A549 (cell line): ENCODE measurements at regions not wholly inside any gene's neighbourhood (a gene's known extent, or its start where the extent isn't known, plus 50 kb on each side); places are given as distances from the start of the nearest gene placed in this dataset.

ENCODE experiments used
- BCL3 ChIP-seq: fragments of >200 bp; sonication (Bioruptor Twin); formaldehyde crosslinking; IDR thresholded peaks from 3 replicates; pipeline ENCODE4 v1.6.1; 2016
- CTCF ChIP-seq: fragments of >200 bp; sonication (Bioruptor Twin); formaldehyde crosslinking; IDR thresholded peaks from 3 replicates; pipeline ENCODE4 v1.5.1; 2016
- EP300 ChIP-seq, 2 experiments: fragments of >200 bp; sonication (Bioruptor Twin); formaldehyde crosslinking; IDR thresholded peaks; 2 replicates in 1 of 2; 3 replicates in 1 of 2; pipeline ENCODE4 v1.6.1; 2016 to 2017
- HDAC2 ChIP-seq: fragments of 200-600 bp; sonication (generic); IDR thresholded peaks from 2 replicates; pipeline ENCODE4 v1.6.1; 2016
- POLR2A ChIP-seq: IDR thresholded peaks from 2 replicates; pipeline ENCODE4 v1.6.1; 2012; ENCODE audit warnings: mild to moderate bottlenecking, low read length
- REST ChIP-seq: fragments of 200-600 bp; sonication (generic); IDR thresholded peaks from 2 replicates; pipeline ENCODE4 v1.6.1; 2016; ENCODE audit warnings: antibody characterized with exemption, mild to moderate bottlenecking, moderate library complexity
- RNF2 ChIP-seq: fragments of 200-600 bp; sonication (generic); IDR thresholded peaks from 2 replicates; pipeline ENCODE4 v1.6.1; 2016; ENCODE audit warnings: low read depth, mild to moderate bottlenecking, antibody characterized with exemption, moderate library complexity, borderline replicate concordance
- SREBF2 ChIP-seq: fragments of 450-650 bp; IDR thresholded peaks from 2 replicates; pipeline ENCODE4 v1.6.1; 2014; ENCODE audit warnings: mild to moderate bottlenecking, moderate library complexity
- USF2 ChIP-seq: fragments of 450-650 bp; IDR thresholded peaks from 2 replicates; pipeline ENCODE4 v1.6.1; 2014; ENCODE audit warnings: antibody characterized with exemption
- ZFP36 ChIP-seq: fragments of 450-650 bp; IDR thresholded peaks from 2 replicates; pipeline ENCODE4 v1.6.1; 2014; ENCODE audit warnings: borderline replicate concordance; ENCODE audit not compliant: partially characterized antibody
- ZNF302 ChIP-seq: fragments of 250-450 bp; sonication (Bioruptor Pico); IDR thresholded peaks from 2 replicates; pipeline ENCODE4 v1.9.0; 2021; ENCODE audit warnings: inconsistent platforms, mild to moderate bottlenecking, moderate library complexity

- TF ChIP-seq POLR2A (no peak), RNF2 (no peak), SREBF2 (no peak), ZNF302 (CRISPR knock-in tag) (no peak), CTCF (no peak), USF2 (no peak), REST (no peak), ZFP36 (no peak), EP300 (IDR thresholded peaks at IDR 0.05) (no peak), BCL3 (no peak), HDAC2 (no peak)
Measured at GRCh38 chr20:59441306-59441705, 140.9 kb downstream of the EDN3 start.
